ENCODE measurements at regions not wholly inside any gene's neighbourhood (a gene's known extent, or its start where the extent isn't known, plus 50 kb on each side); places are given as distances from the start of the nearest gene placed in this dataset.

- no peak overlapping the region for H3K4me3 ChIP-seq (ENCODE audit: low read depth, low read length)
These were observed 1413.0 kb downstream of the DSC3 start for GRCh38 chr18:29629493-29630036.

DNA sequence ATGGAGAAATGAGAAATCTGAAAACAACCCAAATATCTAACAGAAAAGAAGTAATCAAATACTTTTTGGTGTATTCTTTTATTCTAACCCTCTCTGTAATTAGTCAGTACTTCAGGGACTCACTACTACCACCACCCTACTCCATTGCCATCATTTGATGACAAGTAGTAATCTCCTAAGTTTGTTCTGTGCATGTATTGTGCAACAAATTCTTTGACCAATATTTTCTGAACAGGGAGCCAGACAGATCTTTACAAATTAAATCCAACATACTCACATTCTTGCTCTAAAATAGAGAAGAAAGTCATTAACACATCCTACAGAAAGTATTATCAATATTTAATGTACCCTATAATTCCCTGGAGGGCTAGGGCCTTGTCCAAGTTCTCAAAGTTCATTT, 1416.4 kb downstream of the DSC3 start:
- no peak overlapping the region for H3K4me3 ChIP-seq (ENCODE audit: low read depth, low read length)

GRCh38 chr18:29616867-29617266, 1425.7 kb downstream of the DSC3 start:
- no peak overlapping the region for H3K4me3 ChIP-seq (ENCODE audit: low read depth, low read length)

DNA sequence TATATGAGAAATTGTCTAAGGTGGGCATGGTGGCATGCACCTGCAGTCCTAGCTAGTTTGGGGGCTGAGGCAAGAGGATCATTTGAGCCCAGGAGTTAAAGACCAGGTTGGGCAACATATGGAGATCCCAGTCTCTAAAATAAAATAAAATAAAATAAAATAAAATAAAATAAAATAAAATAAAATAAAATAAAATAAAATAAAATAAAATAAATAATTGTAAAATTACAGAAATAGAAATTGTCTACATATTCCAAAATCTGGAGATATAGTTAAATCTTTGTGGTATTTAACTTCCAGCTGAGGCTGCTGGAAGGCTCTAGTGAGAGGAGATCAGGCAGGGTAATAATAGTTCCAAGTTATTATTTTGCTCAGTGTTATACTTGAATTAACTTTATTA, 1432.1 kb upstream of the CDH2 start:
- no peak overlapping the region for H3K4me3 ChIP-seq (ENCODE audit: low read depth, low read length)

DNA sequence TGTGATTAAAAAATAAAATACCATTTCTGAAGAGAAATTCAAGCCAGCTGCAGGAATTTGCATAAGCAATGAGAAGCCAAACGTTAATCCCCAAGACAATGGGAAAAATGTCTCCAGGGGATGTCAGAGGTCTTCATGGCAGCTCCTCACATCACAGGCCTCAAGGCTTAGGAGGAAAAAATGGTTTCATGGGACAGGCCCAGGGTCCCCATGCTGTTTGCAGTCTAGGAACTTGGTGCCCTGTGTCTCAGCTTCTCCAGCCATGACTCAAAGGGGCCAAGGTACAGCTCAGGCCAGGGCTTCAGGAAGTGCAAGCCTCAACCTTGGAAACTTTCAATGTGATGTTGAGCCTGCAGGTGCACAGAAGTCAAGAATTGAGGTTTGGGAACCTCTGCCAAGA, 1428.4 kb upstream of the CDH2 start:
- H3K4me3 ChIP-seq (ENCODE audit: low read depth, low read length): no peak overlapping the region

- H3K4me3 ChIP-seq (ENCODE audit: low read depth, low read length): no peak overlapping the region
These were observed 1420.0 kb upstream of the CDH2 start for GRCh38 chr18:29596959-29597358.

DNA sequence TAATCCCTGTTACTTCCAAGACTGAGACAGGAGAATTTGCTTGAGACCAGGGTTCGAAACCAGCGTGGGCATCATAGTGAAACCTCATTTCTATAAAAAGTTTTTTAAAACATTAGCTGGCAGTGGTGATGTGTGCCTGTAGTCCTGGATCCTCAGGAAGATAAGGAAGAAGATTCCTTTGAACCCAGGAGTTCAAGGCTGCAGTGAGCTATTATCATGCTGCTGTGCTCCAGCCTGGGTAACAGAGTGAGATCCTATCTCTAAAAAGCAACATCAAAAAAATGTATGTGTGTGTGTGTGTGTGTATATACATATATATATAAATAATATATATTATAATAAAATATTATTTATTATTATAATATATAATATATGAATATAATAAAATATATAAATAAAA, 1417.6 kb upstream of the CDH2 start:
- H3K4me3 ChIP-seq (ENCODE audit: low read depth, low read length): no peak overlapping the region

DNA sequence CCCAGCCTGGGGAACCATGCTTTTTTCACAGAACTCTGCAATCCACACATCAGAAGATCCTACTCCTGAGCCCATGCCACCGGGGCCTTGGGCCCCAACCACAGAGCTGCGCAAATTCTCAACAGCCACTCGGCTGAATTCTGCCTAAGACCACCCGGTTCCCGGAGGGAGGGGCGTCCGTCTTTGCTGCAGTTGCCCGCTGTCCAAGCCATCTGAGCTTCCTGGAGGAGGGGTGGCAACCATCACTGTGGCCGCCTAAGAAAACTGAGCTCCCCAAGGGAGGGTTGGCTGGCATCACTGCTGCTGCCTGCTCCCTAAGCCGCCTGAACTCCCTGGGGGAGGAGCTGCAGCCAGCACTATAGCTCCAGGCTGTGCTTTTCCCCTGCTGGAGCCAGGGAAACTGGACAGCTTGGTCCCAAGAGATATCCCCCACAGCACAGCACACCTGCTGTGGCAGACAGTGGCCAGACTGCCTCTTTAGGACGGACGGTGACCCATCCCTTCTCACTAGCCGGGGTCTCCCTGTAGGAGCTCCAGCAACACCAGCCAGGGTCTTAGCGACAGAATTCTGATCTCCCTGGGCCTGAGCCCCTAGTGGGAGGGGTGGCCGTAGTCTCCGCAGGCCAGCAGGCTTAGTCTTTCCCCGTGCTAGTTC, 1411.6 kb upstream of the CDH2 start:
- H3K4me3 ChIP-seq (ENCODE audit: low read depth, low read length): no peak overlapping the region

DNA sequence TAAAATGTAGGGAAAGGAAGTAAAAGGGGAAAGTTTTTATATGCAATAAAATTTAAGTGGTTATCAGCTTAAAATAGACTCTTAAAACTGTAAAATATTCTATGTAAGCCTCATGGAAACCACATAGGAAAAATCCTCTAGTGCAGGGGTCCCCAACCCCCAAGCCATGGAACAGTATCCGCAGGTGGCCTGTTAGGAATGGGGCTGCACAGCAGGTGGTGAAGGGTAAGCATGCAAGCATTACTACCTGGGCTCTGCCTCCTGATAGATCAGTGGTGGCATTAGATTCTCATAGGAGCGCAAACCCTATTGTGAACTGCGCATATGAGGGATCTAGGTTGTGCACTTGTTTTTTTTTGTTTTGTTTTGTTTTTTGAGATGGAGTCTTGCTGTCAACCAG, 1409.3 kb upstream of the CDH2 start:
- no peak overlapping the region for H3K4me3 ChIP-seq (ENCODE audit: low read depth, low read length)

DNA sequence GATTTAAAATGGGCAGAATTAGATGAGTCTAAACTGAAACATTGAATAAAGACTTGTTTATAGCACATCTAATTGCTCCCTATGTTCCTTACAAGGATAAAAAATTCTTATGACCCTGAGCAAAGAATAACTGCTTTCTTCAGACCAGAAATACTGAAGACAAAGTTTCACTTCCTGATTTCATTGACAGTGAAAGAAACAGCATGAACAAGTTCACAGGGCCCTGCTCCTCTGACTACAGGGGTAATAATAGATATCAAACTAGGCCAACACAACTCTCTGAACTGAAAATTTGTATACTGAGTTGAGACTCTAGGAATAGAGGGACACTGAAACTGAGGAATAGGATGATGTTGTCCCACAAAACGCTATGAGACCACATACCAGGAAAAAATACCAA, 1383.3 kb upstream of the CDH2 start:
- H3K4me3 ChIP-seq (ENCODE audit: low read depth, low read length): no peak overlapping the region

- no peak overlapping the region for H3K4me3 ChIP-seq (ENCODE audit: low read depth, low read length)
These were observed 1379.1 kb upstream of the CDH2 start for GRCh38 chr18:29556070-29556469.

GRCh38 chr18:29549759-29550158, 1372.8 kb upstream of the CDH2 start:
- no peak overlapping the region for H3K4me3 ChIP-seq (ENCODE audit: low read depth, low read length)

DNA sequence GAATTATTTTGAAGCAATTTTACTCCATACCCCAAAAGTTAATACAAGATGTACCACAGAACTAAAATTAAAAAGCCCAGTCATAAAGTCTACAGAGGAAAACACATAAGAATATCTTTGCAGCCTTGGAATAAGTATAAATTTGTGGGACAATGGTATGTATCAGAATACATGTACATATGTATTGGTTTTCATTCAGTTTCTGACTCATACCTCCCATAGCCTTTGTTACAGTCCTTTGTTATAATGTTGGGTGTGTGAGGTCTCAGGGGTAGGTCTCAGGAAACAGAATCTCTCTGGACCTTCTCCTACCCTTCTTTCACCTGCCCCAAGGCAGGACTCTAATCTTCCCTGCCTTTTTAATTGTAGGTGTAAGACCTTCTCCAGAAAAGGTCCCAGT, 1370.7 kb upstream of the CDH2 start:
- no peak overlapping the region for H3K4me3 ChIP-seq (ENCODE audit: low read depth, low read length)

GRCh38 chr18:29540548-29540947, 1363.6 kb upstream of the CDH2 start:
- H3K4me3 ChIP-seq (ENCODE audit: low read depth, low read length): no peak overlapping the region

DNA sequence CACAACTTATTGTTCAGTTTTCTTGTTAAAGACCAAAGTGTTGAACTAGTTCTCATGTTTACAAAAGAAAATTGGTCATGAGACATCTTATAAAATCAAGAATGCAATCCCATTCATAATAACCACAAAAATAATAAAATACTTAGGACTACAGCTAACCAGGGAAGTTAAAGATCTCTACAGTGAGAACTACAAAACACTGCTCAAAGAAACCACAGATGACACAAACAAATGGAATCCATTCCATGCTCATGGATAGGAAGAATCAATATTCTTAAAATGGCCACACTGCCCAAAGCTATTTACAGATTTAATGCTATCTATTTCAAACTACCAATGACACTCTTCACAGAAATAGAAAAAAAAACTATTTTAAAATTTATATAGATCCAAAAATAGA, 1354.8 kb upstream of the CDH2 start:
- H3K4me3 ChIP-seq (ENCODE audit: low read depth, low read length): no peak overlapping the region

DNA sequence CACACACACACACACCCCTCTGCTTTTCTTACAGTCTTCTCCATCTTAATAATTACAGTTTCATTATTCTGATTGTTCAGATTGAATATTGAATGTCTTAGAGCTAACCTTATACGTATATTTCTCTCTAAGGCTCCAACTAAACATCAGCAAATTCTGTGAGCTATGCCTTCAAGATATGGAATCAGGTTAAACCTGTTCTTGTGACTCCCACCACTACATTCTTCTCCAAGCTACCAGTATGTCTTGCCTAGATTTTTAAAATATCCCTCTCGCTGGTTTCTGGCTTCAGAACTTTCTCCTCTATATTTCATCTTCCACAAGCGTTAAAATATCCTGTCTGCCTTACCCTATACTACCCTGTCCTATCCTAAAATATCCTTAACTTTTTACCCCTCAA, 1346.4 kb upstream of the CDH2 start:
- no peak overlapping the region for H3K4me3 ChIP-seq (ENCODE audit: low read depth, low read length)

GRCh38 chr18:29512761-29513160, 1335.8 kb upstream of the CDH2 start:
- H3K4me3 ChIP-seq (ENCODE audit: low read depth, low read length): no peak overlapping the region

- no peak overlapping the region for H3K4me3 ChIP-seq (ENCODE audit: low read depth, low read length)
These were observed 1335.3 kb upstream of the CDH2 start for GRCh38 chr18:29512203-29512602.

DNA sequence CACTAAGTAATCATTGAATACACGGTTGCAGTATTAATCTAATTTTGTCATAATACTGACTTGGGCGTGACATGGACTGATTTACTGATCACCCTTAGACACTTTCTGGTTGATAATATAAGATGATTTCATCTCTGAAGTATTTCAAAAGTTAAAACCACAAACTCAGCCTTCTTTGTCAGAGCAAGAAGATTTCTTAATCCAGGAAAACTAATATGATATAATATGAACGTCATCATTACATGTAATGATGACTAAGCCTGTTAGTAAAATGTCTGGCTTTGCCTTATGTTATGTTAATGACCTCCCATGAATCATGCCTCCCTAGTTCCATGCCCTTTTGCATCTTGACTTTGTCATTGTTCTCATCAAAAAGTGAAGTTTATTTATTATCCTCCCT, 1325.0 kb upstream of the CDH2 start:
- H3K4me3 ChIP-seq (ENCODE audit: low read depth, low read length): no peak overlapping the region

DNA sequence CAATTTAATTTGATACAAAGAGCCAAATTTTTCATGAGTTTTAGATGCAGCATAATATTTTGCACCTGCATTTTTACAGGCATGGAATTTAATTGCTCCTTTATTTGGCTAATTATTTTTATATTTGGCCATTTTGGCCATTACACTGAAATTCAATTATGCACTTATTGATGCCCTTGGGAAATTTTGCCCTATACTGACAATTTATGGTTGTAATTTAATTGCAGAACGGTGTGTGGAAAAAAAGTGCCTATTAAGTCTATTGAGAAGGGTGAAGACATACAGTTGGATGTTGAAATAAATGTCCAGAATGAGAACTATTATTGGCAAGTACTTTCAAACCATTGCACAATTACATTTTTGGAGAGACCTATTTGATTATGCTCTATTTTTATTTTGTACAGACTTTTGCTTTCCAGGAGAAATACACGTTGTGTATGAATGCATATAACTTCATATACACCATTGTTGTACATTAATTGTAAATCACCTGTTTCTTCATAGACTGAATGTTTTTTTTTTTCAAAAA, 1319.3 kb upstream of the CDH2 start:
- no peak overlapping the region for H3K4me3 ChIP-seq (ENCODE audit: low read depth, low read length)

- H3K4me3 ChIP-seq (ENCODE audit: low read depth, low read length): no peak overlapping the region
These were observed 1317.4 kb upstream of the CDH2 start for GRCh38 chr18:29494371-29494770.

DNA sequence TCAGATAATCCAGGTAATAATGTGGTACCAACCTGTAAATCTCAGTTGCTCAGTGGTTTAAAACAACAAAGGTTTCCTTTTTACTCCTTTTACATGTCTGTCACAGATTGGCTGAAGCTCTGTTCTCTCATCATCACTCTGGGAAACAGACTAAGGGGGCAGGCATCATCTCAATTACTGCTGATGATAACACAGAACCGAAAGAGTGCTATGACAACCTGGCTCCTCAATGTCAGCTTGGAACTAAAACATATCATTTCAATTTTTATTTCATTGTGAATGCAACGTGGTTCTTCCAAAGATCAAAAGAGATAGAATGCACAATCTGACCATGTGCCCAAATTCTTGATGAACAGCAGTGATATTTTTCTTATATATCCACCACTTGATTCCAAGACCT, 1315.0 kb upstream of the CDH2 start:
- H3K4me3 ChIP-seq (ENCODE audit: low read depth, low read length): no peak overlapping the region

- no peak overlapping the region for H3K4me3 ChIP-seq (ENCODE audit: low read depth, low read length)
These were observed 1311.7 kb upstream of the CDH2 start for GRCh38 chr18:29488617-29489016.

All from iPS-11a (cell line).